CD4-positive, alpha-beta T cell treated with Interleukin-4 for 4 hours (primary cell): ENCODE measurements at regions not wholly inside any gene's neighbourhood (a gene's known extent, or its start where the extent isn't known, plus 50 kb on each side); places are given as distances from the start of the nearest gene placed in this dataset.
"Not testable (repeated sequence)": the region's sequence is repeated elsewhere in the genome, so short reads cannot be mapped to it uniquely, and the experiment has no call there.

Experiments
- DNase-seq: peaks from one replicate; pipeline ENCODE4 v3.0.0-alpha.2; 2020

GRCh38 chr9:86645303-86645702 lies 291.1 kb upstream of the TUT7 start:
- DNase-seq: no peak

GRCh38 chr9:86644675-86645034 lies 290.4 kb upstream of the TUT7 start:
- DNase-seq: no peak

- DNase-seq: no peak
Measured at GRCh38 chr9:86643946-86644674, 289.9 kb upstream of the TUT7 start.

GRCh38 chr9:86642721-86643120 lies 288.5 kb upstream of the TUT7 start:
- no peak for DNase-seq

GRCh38 chr9:86641970-86642369 lies 287.8 kb upstream of the TUT7 start:
- no peak for DNase-seq

- no peak for DNase-seq
Measured at GRCh38 chr9:86639899-86640379, 285.7 kb upstream of the TUT7 start.

- DNase-seq: no peak
Measured at GRCh38 chr9:86639287-86639686, 285.1 kb upstream of the TUT7 start.

GRCh38 chr9:86638109-86638508 lies 283.9 kb upstream of the TUT7 start:
- DNase-seq: no peak

- DNase-seq: no peak
Measured at GRCh38 chr9:86637515-86637914, 283.3 kb upstream of the TUT7 start.

GRCh38 chr9:86636519-86636918 lies 282.3 kb upstream of the TUT7 start:
- no peak for DNase-seq

GRCh38 chr9:86636038-86636437 lies 281.8 kb upstream of the TUT7 start:
- no peak for DNase-seq

GRCh38 chr9:86634501-86634900 lies 280.3 kb upstream of the TUT7 start:
- no peak for DNase-seq

GRCh38 chr9:86633945-86634344 lies 279.7 kb upstream of the TUT7 start:
- no peak for DNase-seq

- no peak for DNase-seq
Measured at GRCh38 chr9:86632537-86632936, 278.3 kb upstream of the TUT7 start.

GRCh38 chr9:86629530-86629929 lies 275.3 kb upstream of the TUT7 start:
- DNase-seq: no peak

GRCh38 chr9:86626802-86627201 lies 272.6 kb upstream of the TUT7 start:
- DNase-seq: no peak

- no peak for DNase-seq
Measured at GRCh38 chr9:86624630-86625029, 270.4 kb upstream of the TUT7 start.

GRCh38 chr9:86614871-86615849 lies 260.9 kb upstream of the TUT7 start:
- DNase-seq: no peak

GRCh38 chr9:86613943-86614342 lies 259.7 kb upstream of the TUT7 start:
- DNase-seq: no peak

- not testable (repeated sequence) for DNase-seq
Measured at GRCh38 chr9:86611534-86611933, 257.3 kb upstream of the TUT7 start.

GRCh38 chr9:86605303-86605702 lies 251.1 kb upstream of the TUT7 start:
- no peak for DNase-seq

GRCh38 chr9:86604741-86605140 lies 250.5 kb upstream of the TUT7 start:
- DNase-seq: no peak

- DNase-seq: no peak
Measured at GRCh38 chr9:86602715-86603114, 248.5 kb upstream of the TUT7 start.

GRCh38 chr9:86601697-86602096 lies 247.5 kb upstream of the TUT7 start:
- no peak for DNase-seq
